ENCODE measurements at regions not wholly inside any gene's neighbourhood (a gene's known extent, or its start where the extent isn't known, plus 50 kb on each side); places are given as distances from the start of the nearest gene placed in this dataset.

GRCh38 chr10:84997870-84998269, 669.5 kb downstream of the CCSER2 start:
- Histone ChIP-seq H3K14ac (ENCODE audit: insufficient read depth, low read length) (no peak overlapping the region), H2BK20ac (ENCODE audit: low read depth, low read length, poor library complexity, severe bottlenecking) (no peak overlapping the region), H3K4me2 (ENCODE audit: insufficient read depth, insufficient read length, low read length) (no peak overlapping the region), H3K23ac (ENCODE audit: insufficient read length, low read depth, low read length) (no peak overlapping the region), H3K9ac (ENCODE audit: extremely low read depth, insufficient read length, low read length) (no peak overlapping the region), H3K27me3 (ENCODE audit: insufficient read depth, low read length) (no peaks in the 10 kb centered on the region), H4K5ac (ENCODE audit: insufficient read length, low read depth, low read length) (no peak overlapping the region), H3K4me1 (ENCODE audit: insufficient read depth, low read length) (no peaks in the 10 kb centered on the region), H2BK120ac (ENCODE audit: low read depth, low read length, poor library complexity, severe bottlenecking) (no peak overlapping the region), H2BK12ac (ENCODE audit: insufficient read length, low read depth, low read length) (no peak overlapping the region), H3K18ac (ENCODE audit: insufficient read length, low read depth, low read length) (no peak overlapping the region), H2AK5ac (ENCODE audit: insufficient read length, low read length) (no peak overlapping the region), H3K27ac (ENCODE audit: insufficient read length, low read depth, low read length) (no peak overlapping the region), H3K56ac (ENCODE audit: insufficient read length, low read depth, low read length) (no peak overlapping the region), H3K9me3 (ENCODE audit: control insufficient read depth, low read depth, low read length) (no peaks in the 10 kb centered on the region), H3T11ph (ENCODE audit: low read length) (no peak overlapping the region), H2AFZ (ENCODE audit: low read length) (no peak overlapping the region), H2BK5ac (ENCODE audit: insufficient read length, low read length) (no peak overlapping the region), H3K4ac (ENCODE audit: low read depth, low read length) (no peak overlapping the region), H3K79me2 (ENCODE audit: insufficient read depth, low read length) (no peaks in the 10 kb centered on the region), H4K8ac (replicated peaks; ENCODE audit: insufficient read length, low read depth, low read length) (no peak overlapping the region), H2BK15ac (ENCODE audit: low read depth, low read length) (no peak overlapping the region), H4K20me1 (ENCODE audit: control insufficient read depth, insufficient read depth, insufficient read length) (no peaks in the 10 kb centered on the region), H4K91ac (ENCODE audit: insufficient read length, low read depth, low read length) (no peak overlapping the region), H3K79me1 (ENCODE audit: insufficient read depth, low read depth, low read length, poor library complexity, severe bottlenecking) (no peaks in the 10 kb centered on the region), H3K23me2 (ENCODE audit: insufficient read length, low read depth, low read length, poor library complexity, severe bottlenecking) (no peaks in the 10 kb centered on the region)
- Mint-ChIP-seq H3K9me3 (0 out of 5 replicates have a peak, but pooled peaks cover 3 to 5% of the 10 kb centered on the region in 2 experiments), H3K36me3 (ENCODE audit: insufficient read depth in 1 of 3, low read depth in 3 of 3) (peaks cover 0 to 3% (median 1%) of the 10 kb centered on the region in 3 experiments; a peak in 2 of 7 replicates), H3K27me3 (ENCODE audit: low read depth) (no peaks in the 10 kb centered on the region), H3K4me1 (peaks cover 3 to 5% of the 10 kb centered on the region in 2 experiments), H3K27ac (no peak overlapping the region), H3K4me3 (no peak overlapping the region)
- TF ChIP-seq CTCF (conservative IDR thresholded peaks at IDR 0.05): no peak
- DNase-seq: no peak
- whole genome bisulfite sequencing (ENCODE audit: extremely low coverage, insufficient read length, low lambda C conversion rate): no CpG with 5 or more reads among the region's 2 CpGs

Data from H9 (cell line).